H1 (cell line): ENCODE measurements at regions not wholly inside any gene's neighbourhood (a gene's known extent, or its start where the extent isn't known, plus 50 kb on each side); places are given as distances from the start of the nearest gene placed in this dataset.

Experiments used
- CTCF ChIA-PET: fragments of 300-600 bp; sonication (Branson Sonifier 250); formaldehyde crosslinking; loops from one replicate; lab custom pipeline; 2021; ENCODE audit not compliant: partially characterized antibody; lab: Charles Lee
- POLR2A ChIA-PET: fragments of 300-600 bp; sonication (Branson Sonifier 250); formaldehyde crosslinking; loops from one replicate; lab custom pipeline; 2021; ENCODE audit warnings: inconsistent platforms; ENCODE audit not compliant: partially characterized antibody; lab: Charles Lee
- DNase-seq, 2 experiments: peaks; one replicate each; pipeline versions ENCODE4 v3.0.0 to v3.0.0-alpha.2; 2010 to 2022; ENCODE audit warnings: low spot score in 2 of 2, low read depth in 1 of 2, mixed read lengths in 1 of 2
- FAIRE-seq: peaks from 2 replicates; lab custom pipeline; 2011; peaks lifted over from hg19 to GRCh38; lab: Jason Lieb, UNC
- H2AFZ ChIP-seq: 2 replicates; pipeline ENCODE4 v1.8.1; 2012; ENCODE audit warnings: low read length, inconsistent platforms
- H2AK5ac ChIP-seq: 2 replicates; pipeline ENCODE4 v1.6.1; 2013; ENCODE audit warnings: low read depth, low read length
- H2BK120ac ChIP-seq: replicated peaks from 2 replicates; pipeline ENCODE3; 2013; ENCODE audit warnings: low read depth, low read length, inconsistent platforms
- H2BK12ac ChIP-seq: 2 replicates; pipeline ENCODE4 v1.6.1; 2013; ENCODE audit warnings: low read depth, low read length
- H2BK15ac ChIP-seq: 2 replicates; pipeline ENCODE4 v1.6.1; 2013; ENCODE audit warnings: low read length
- H2BK20ac ChIP-seq: 2 replicates; pipeline ENCODE4 v1.6.1; 2013; ENCODE audit warnings: low read length
- H2BK5ac ChIP-seq: 2 replicates; pipeline ENCODE4 v1.6.1; 2013; ENCODE audit warnings: low read depth, low read length
- H3K14ac ChIP-seq: 2 replicates; pipeline ENCODE4 v1.6.1; 2013; ENCODE audit warnings: inconsistent platforms; ENCODE audit not compliant: insufficient read length
- H3K18ac ChIP-seq: 2 replicates; pipeline ENCODE4 v1.6.1; 2013; ENCODE audit warnings: low read length; ENCODE audit errors: extremely low read depth
- H3K23ac ChIP-seq: 2 replicates; pipeline ENCODE4 v1.6.1; 2013; ENCODE audit warnings: inconsistent platforms; ENCODE audit not compliant: insufficient read length
- H3K23me2 ChIP-seq: 2 replicates; pipeline ENCODE4 v1.6.1; 2013; ENCODE audit warnings: low read depth, low read length
- H3K27ac ChIP-seq: 2 replicates; pipeline ENCODE4 v1.6.1; 2011; ENCODE audit warnings: low read depth, low read length, inconsistent platforms
- H3K27me3 ChIP-seq, 4 experiments: replicated peaks in 1 of 4; 1 replicate in 1 of 4; 2 replicates in 3 of 4; pipeline versions ENCODE4 v1.6.1 to v1.8.1; 2011 to 2013; ENCODE audit warnings: low read length in 3 of 4, mild to moderate bottlenecking in 3 of 4, inconsistent platforms in 2 of 4, mixed read lengths in 2 of 4, moderate library complexity in 1 of 4; ENCODE audit not compliant: control insufficient read depth in 3 of 4, insufficient read depth in 3 of 4; ENCODE audit errors: extremely low read depth in 1 of 4
- H3K36me3 ChIP-seq, 4 experiments: 2 replicates each; pipeline versions ENCODE4 v1.6.1 to v1.8.1; 2011 to 2013; ENCODE audit warnings: mild to moderate bottlenecking in 4 of 4, low read length in 3 of 4, moderate library complexity in 2 of 4, control low read depth in 1 of 4, inconsistent platforms in 1 of 4; ENCODE audit not compliant: insufficient read depth in 4 of 4, control insufficient read depth in 2 of 4
- H3K4ac ChIP-seq: replicated peaks from 2 replicates; pipeline ENCODE3; 2013; ENCODE audit warnings: low read length, low read depth, mixed read lengths, inconsistent platforms; ENCODE audit not compliant: insufficient read length
- H3K4me1 ChIP-seq, 4 experiments: replicated peaks in 1 of 4; 1 replicate in 1 of 4; 2 replicates in 3 of 4; pipeline versions ENCODE4 v1.6.1 to v1.8.1; 2011 to 2013; ENCODE audit warnings: low read length in 3 of 4, inconsistent platforms in 2 of 4, mixed read lengths in 1 of 4; ENCODE audit not compliant: insufficient read depth in 4 of 4, control insufficient read depth in 3 of 4
- H3K4me2 ChIP-seq, 2 experiments: 2 replicates each; pipeline versions ENCODE4 v1.6.1 to v1.8.1; 2011 to 2013; ENCODE audit warnings: low read depth in 2 of 2, low read length in 2 of 2, control low read depth in 1 of 2, inconsistent platforms in 1 of 2, mild to moderate bottlenecking in 1 of 2; ENCODE audit not compliant: insufficient read depth in 1 of 2
- H3K4me3 ChIP-seq, 4 experiments: fragments of 200-600, 300-600 bp in 1 of 4; sonication (generic), shearing (Covaris generic), sonication (Bioruptor Twin) in 1 of 4; 2 replicates each; pipeline versions ENCODE4 v1.5.1 to v1.8.1; 2011 to 2016; ENCODE audit warnings: low read length in 4 of 4, low read depth in 3 of 4, control low read depth in 2 of 4, inconsistent platforms in 2 of 4, mild to moderate bottlenecking in 2 of 4, mixed read lengths in 1 of 4, moderate library complexity in 1 of 4; ENCODE audit not compliant: insufficient read depth in 2 of 4; ENCODE audit errors: extremely low read depth in 1 of 4
- H3K56ac ChIP-seq: replicated peaks from 2 replicates; pipeline ENCODE3; 2013; ENCODE audit warnings: low read depth, mild to moderate bottlenecking, mixed read lengths, low read length, inconsistent platforms; ENCODE audit not compliant: insufficient read length
- H3K79me1 ChIP-seq: 2 replicates; pipeline ENCODE4 v1.6.1; 2013; ENCODE audit warnings: low read depth, low read length, control low read depth
- H3K79me2 ChIP-seq, 2 experiments: 2 replicates each; pipeline versions ENCODE4 v1.6.1 to v1.8.1; 2012 to 2013; ENCODE audit warnings: low read length in 2 of 2, mild to moderate bottlenecking in 2 of 2, inconsistent platforms in 1 of 2; ENCODE audit not compliant: insufficient read depth in 2 of 2, control insufficient read depth in 1 of 2
- H3K9ac ChIP-seq, 4 experiments: replicated peaks in 1 of 4; 1 replicate in 1 of 4; 2 replicates in 3 of 4; pipeline versions ENCODE4 v1.6.1 to v1.8.1; 2011 to 2013; ENCODE audit warnings: low read depth in 3 of 4, low read length in 3 of 4, control low read depth in 2 of 4, mild to moderate bottlenecking in 2 of 4, moderate library complexity in 2 of 4, inconsistent platforms in 1 of 4; ENCODE audit errors: extremely low read depth in 1 of 4
- H3K9me3 ChIP-seq, 2 experiments: 2 replicates each; pipeline versions ENCODE4 v1.6.1 to v1.8.1; 2012 to 2013; ENCODE audit warnings: mild to moderate bottlenecking in 2 of 2, moderate library complexity in 2 of 2, control low read depth in 1 of 2, inconsistent platforms in 1 of 2, low read depth in 1 of 2, low read length in 1 of 2, mixed read lengths in 1 of 2; ENCODE audit not compliant: insufficient read depth in 2 of 2
- H4K20me1 ChIP-seq, 2 experiments: replicated peaks in 1 of 2; 2 replicates each; pipeline versions ENCODE3 to v1.8.1; 2011 to 2013; ENCODE audit warnings: inconsistent platforms in 2 of 2, low read length in 2 of 2, mild to moderate bottlenecking in 1 of 2; ENCODE audit not compliant: insufficient read depth in 2 of 2, control insufficient read depth in 1 of 2
- H4K5ac ChIP-seq: 2 replicates; pipeline ENCODE4 v1.6.1; 2013; ENCODE audit warnings: low read length, low read depth, mixed read lengths, inconsistent platforms; ENCODE audit not compliant: insufficient read length
- H4K8ac ChIP-seq: 2 replicates; pipeline ENCODE4 v1.8.0; 2013; ENCODE audit warnings: mild to moderate bottlenecking, moderate library complexity, low read length, inconsistent platforms; ENCODE audit not compliant: insufficient read depth; ENCODE audit errors: extremely low read depth
- H4K91ac ChIP-seq: replicated peaks from 2 replicates; pipeline ENCODE3; 2013; ENCODE audit warnings: low read length, mixed read lengths, inconsistent platforms; ENCODE audit not compliant: insufficient read length
- CHD2 ChIP-seq: IDR thresholded peaks from 2 replicates; pipeline ENCODE4 v1.6.1; 2012; ENCODE audit warnings: low read length, improper control_type of control experiment
- CTBP2 ChIP-seq: IDR thresholded peaks from 2 replicates; pipeline ENCODE4 v1.7.0; 2011; ENCODE audit warnings: borderline replicate concordance, mild to moderate bottlenecking, moderate library complexity, mixed read lengths, low read length; ENCODE audit not compliant: insufficient read depth, insufficient read length
- EGR1 ChIP-seq: IDR thresholded peaks from 2 replicates; pipeline ENCODE4 v1.6.1; 2011; ENCODE audit warnings: low read depth, low read length, borderline replicate concordance
- HDAC2 ChIP-seq, 2 experiments: fragments of 300-600 bp in 1 of 2; sonication (generic) in 1 of 2; IDR thresholded peaks; 2 replicates each; pipeline ENCODE4 v1.6.1; 2011 to 2012; ENCODE audit warnings: low read depth in 2 of 2, low read length in 2 of 2, mild to moderate bottlenecking in 2 of 2, moderate library complexity in 2 of 2, borderline replicate concordance in 1 of 2, inconsistent platforms in 1 of 2
- SP4 ChIP-seq: IDR thresholded peaks from 2 replicates; pipeline ENCODE4 v1.6.1; 2012; ENCODE audit warnings: low read length, inconsistent platforms
- WGBS, 2 experiments: shearing (Covaris generic) in 1 of 2; methylation state at CpG; one replicate each; pipeline versions ENCODE4 v1.1.6 to v1.1.7; 2013 to 2015; ENCODE audit warnings: low lambda C conversion rate in 2 of 2, mixed read lengths in 2 of 2, inconsistent platforms in 1 of 2, low coverage in 1 of 2, missing lambda C conversion rate in 1 of 2; ENCODE audit not compliant: insufficient replicate concordance in 2 of 2, insufficient coverage in 1 of 2, insufficient read length in 1 of 2; ENCODE audit errors: extremely low coverage in 1 of 2, missing lambda C conversion rate in 1 of 2; 5-methylcytosine and 5-hydroxymethylcytosine counted together
- TF ChIP-seq, protein P1 (sequence below): IDR thresholded peaks from 2 replicates; pipeline ENCODE4 v1.6.1; 2011; ENCODE audit warnings: low read length, improper control_type of control experiment

DNA sequence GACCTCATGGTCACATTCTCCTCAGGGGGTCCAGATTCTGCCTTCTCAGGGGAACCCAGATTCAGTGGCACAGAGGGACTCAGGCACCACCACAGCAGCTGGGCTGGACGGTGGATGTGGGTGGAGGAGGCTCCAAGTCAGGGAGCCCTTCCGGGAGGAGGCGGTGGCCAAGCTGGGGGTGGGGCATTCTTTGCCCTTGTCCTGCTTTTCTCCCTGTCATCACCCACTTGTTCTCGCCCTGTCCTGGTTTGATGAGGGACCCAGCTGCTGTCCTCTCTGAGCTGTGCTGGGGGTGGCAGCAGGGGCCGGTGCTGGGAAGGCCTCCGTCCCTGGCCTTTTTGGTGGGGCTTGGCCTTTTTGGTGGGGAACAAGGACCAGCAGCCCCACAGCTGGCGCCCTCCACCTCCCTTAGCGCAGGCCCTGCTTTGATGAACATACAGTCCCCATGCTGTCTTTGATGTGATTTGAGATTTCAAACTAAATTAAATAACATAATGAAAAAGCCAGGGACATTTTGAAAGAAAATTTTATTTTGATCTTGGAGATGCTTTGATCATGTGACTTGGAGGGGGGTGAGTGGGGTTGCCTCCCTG, 1168.2 kb downstream of the BRD1 start:
- Histone ChIP-seq H3K14ac (no peak overlapping the region), H3K9me3 (peaks cover 7 to 10% of the 10 kb centered on the region in 2 experiments), H3K36me3 (no peaks in the 10 kb centered on the region), H2BK12ac (no peak overlapping the region), H3K9ac (no peak overlapping the region), H2AFZ (no peak overlapping the region), H3K4me2 (no peak overlapping the region), H2AK5ac (no peak overlapping the region), H3K27me3 (no peaks in the 10 kb centered on the region), H2BK20ac (no peak overlapping the region), H3K18ac (no peak overlapping the region), H3K23ac (no peak overlapping the region), H2BK120ac (no peak overlapping the region), H3K4me1 (no peaks in the 10 kb centered on the region), H3K4ac (no peak overlapping the region), H4K91ac (no peak overlapping the region), H3K4me3 (no peak overlapping the region), H4K8ac (no peak overlapping the region), H4K5ac (no peak overlapping the region), H3K23me2 (no peaks in the 10 kb centered on the region), H3K56ac (no peak overlapping the region), H3K27ac (no peak overlapping the region), H2BK15ac (no peak overlapping the region), H3K79me1 (no peaks in the 10 kb centered on the region; the same call in 1 of the 2 replicates), H3K79me2 (no peaks in the 10 kb centered on the region), H2BK5ac (no peak overlapping the region), H4K20me1 (peaks cover 0 to 6% of the 10 kb centered on the region in 2 experiments)
- FAIRE-seq (no peak), DNase-seq (no peak)
- 86% methylated on average over 8 of the region's 8 CpGs; no CpG with 5 or more reads in 1 of the 2 experiments for WGBS, 2 experiments
- ChIA-PET POLR2A (no interaction called here), CTCF (interaction anchor here (0.9 kb wide), 1 partner anchor 37 kb away, joined by 3 read pairs; no protein-coding TSS in a partner anchor)
- TF ChIP-seq CTBP2: no peak
- no peak for TF ChIP-seq CHD2
- TF ChIP-seq EGR1: no peak
- TF ChIP-seq HDAC2 (IDR thresholded peaks at IDR 0.05; ENCODE audit: borderline replicate concordance in 1 of 2, low read depth in 2 of 2, low read length in 2 of 2): no peak
- TF ChIP-seq, protein P1, sequence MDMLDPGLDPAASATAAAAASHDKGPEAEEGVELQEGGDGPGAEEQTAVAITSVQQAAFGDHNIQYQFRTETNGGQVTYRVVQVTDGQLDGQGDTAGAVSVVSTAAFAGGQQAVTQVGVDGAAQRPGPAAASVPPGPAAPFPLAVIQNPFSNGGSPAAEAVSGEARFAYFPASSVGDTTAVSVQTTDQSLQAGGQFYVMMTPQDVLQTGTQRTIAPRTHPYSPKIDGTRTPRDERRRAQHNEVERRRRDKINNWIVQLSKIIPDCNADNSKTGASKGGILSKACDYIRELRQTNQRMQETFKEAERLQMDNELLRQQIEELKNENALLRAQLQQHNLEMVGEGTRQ: no peak
- TF ChIP-seq SP4: no peak
